ENCODE measurements at regions not wholly inside any gene's neighbourhood (a gene's known extent, or its start where the extent isn't known, plus 50 kb on each side); places are given as distances from the start of the nearest gene placed in this dataset.

DNA sequence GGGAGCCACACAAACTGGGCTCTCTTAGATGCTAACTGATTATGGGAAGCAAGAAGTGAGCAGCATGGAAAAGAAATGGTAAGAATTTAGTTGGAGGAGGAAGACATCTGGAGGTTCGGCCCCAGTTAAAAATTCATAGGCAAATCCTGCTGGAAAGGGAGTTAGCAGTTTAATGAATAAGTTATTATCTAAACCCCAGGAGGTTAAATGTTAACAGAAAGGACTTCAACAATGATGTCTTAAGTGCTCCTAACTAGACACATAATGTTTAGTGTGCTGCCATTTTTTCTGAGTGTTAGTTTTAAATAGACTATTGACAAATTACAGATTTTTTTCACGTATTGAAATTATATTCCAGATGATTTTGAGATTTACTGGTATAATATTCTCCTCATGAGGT lies 1265.3 kb upstream of the ADGRL2 start:
- TF ChIP-seq TAF1 (IDR thresholded peaks at IDR 0.05; ENCODE audit: low read depth) (no peak), SMC3 (conservative IDR thresholded peaks at IDR 0.05; ENCODE audit: poor library complexity) (no peak), RAD21 (conservative IDR thresholded peaks at IDR 0.05) (no peak)
- TF ChIP-seq, protein P1, sequence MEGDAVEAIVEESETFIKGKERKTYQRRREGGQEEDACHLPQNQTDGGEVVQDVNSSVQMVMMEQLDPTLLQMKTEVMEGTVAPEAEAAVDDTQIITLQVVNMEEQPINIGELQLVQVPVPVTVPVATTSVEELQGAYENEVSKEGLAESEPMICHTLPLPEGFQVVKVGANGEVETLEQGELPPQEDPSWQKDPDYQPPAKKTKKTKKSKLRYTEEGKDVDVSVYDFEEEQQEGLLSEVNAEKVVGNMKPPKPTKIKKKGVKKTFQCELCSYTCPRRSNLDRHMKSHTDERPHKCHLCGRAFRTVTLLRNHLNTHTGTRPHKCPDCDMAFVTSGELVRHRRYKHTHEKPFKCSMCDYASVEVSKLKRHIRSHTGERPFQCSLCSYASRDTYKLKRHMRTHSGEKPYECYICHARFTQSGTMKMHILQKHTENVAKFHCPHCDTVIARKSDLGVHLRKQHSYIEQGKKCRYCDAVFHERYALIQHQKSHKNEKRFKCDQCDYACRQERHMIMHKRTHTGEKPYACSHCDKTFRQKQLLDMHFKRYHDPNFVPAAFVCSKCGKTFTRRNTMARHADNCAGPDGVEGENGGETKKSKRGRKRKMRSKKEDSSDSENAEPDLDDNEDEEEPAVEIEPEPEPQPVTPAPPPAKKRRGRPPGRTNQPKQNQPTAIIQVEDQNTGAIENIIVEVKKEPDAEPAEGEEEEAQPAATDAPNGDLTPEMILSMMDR (IDR thresholded peaks at IDR 0.05; ENCODE audit: poor library complexity, severe bottlenecking): no peak

Measured in neural cell (in vitro differentiated cells).